Keratinocyte (primary cell): ENCODE measurements at regions not wholly inside any gene's neighbourhood (a gene's known extent, or its start where the extent isn't known, plus 50 kb on each side); places are given as distances from the start of the nearest gene placed in this dataset.
"Not testable (repeated sequence)": the region's sequence is repeated elsewhere in the genome, so short reads cannot be mapped to it uniquely, and the experiment has no call there.

Source experiments
- DNase-seq: peaks from one replicate; pipeline ENCODE4 v3.0.0-alpha.2; 2011; ENCODE audit warnings: low read depth, missing footprints, low spot score
- FAIRE-seq: peaks from 2 replicates; lab custom pipeline; 2011; peaks lifted over from hg19 to GRCh38; lab: Jason Lieb, UNC
- H2AFZ ChIP-seq: 2 replicates; pipeline ENCODE4 v1.6.0; 2012; ENCODE audit warnings: low read length, control low read depth, inconsistent platforms; ENCODE audit not compliant: control insufficient read depth
- H3K27ac ChIP-seq: 2 replicates; pipeline ENCODE4 v1.5.1; 2011; ENCODE audit warnings: low read length; ENCODE audit not compliant: control insufficient read depth, insufficient read depth
- H3K27me3 ChIP-seq: 3 replicates; pipeline ENCODE4 v1.6.0; 2011; ENCODE audit warnings: low read length; ENCODE audit not compliant: control insufficient read depth, insufficient read depth; ENCODE audit errors: extremely low read depth
- H3K36me3 ChIP-seq, 2 experiments: 2 replicates in 1 of 2; 3 replicates in 1 of 2; pipeline ENCODE4 v1.5.1; 2011; ENCODE audit warnings: low read length in 2 of 2, mild to moderate bottlenecking in 1 of 2; ENCODE audit not compliant: control insufficient read depth in 2 of 2, insufficient read depth in 2 of 2; ENCODE audit errors: extremely low read depth in 1 of 2
- H3K4me1 ChIP-seq: 3 replicates; pipeline ENCODE4 v1.5.1; 2011; ENCODE audit warnings: low read length; ENCODE audit not compliant: control insufficient read depth, insufficient read depth; ENCODE audit errors: extremely low read depth
- H3K4me2 ChIP-seq: 3 replicates; pipeline ENCODE4 v1.6.0; 2011; ENCODE audit warnings: low read depth, low read length; ENCODE audit not compliant: control insufficient read depth, insufficient read depth; ENCODE audit errors: extremely low read depth
- H3K4me3 ChIP-seq, 3 experiments: fragments of 200-600 bp in 1 of 3; sonication (generic) in 1 of 3; 2 replicates in 2 of 3; 3 replicates in 1 of 3; pipeline ENCODE4 v1.5.1; 2011 to 2016; ENCODE audit warnings: low read length in 3 of 3, mild to moderate bottlenecking in 3 of 3, control low read depth in 2 of 3, inconsistent platforms in 1 of 3, low read depth in 1 of 3, mixed read lengths in 1 of 3, mixed run types in 1 of 3, moderate library complexity in 1 of 3; ENCODE audit not compliant: control insufficient read depth in 2 of 3, insufficient read depth in 2 of 3; ENCODE audit errors: extremely low read depth in 1 of 3
- H3K79me2 ChIP-seq: 2 replicates; pipeline ENCODE4 v1.6.0; 2012; ENCODE audit warnings: low read length; ENCODE audit not compliant: control insufficient read depth, insufficient read depth
- H3K9ac ChIP-seq: 3 replicates; pipeline ENCODE4 v1.6.0; 2011; ENCODE audit warnings: low read length; ENCODE audit not compliant: control insufficient read depth, insufficient read depth; ENCODE audit errors: extremely low read depth
- H3K9me1 ChIP-seq: 3 replicates; pipeline ENCODE4 v1.6.0; 2011; ENCODE audit warnings: low read length; ENCODE audit not compliant: control insufficient read depth, insufficient read depth; ENCODE audit errors: extremely low read depth
- H3K9me3 ChIP-seq: 2 replicates; pipeline ENCODE4 v1.5.1; 2012; ENCODE audit warnings: low read depth, low read length; ENCODE audit not compliant: control insufficient read depth
- H4K20me1 ChIP-seq: 3 replicates; pipeline ENCODE4 v1.6.0; 2011; ENCODE audit warnings: low read length; ENCODE audit not compliant: control insufficient read depth, insufficient read depth; ENCODE audit errors: extremely low read depth
- EZH2 ChIP-seq: IDR thresholded peaks from one replicate; pipeline ENCODE4 v1.6.1; 2012; ENCODE audit warnings: inconsistent platforms, mild to moderate bottlenecking, low read length, moderate library complexity
- dilution Hi-C: fragments of 300-500 bp; cut with MboI; formaldehyde crosslinking; loops from one replicate; pipeline ENCODE4 v1.7.0; 2020; ENCODE audit warnings: low sequenced_read_pairs; ENCODE audit not compliant: extremely low pct_ligation_motif_present
- TF ChIP-seq, protein P1 (sequence below), 3 experiments: IDR thresholded peaks in 1 of 3; conservative IDR thresholded peaks in 1 of 3; optimal IDR thresholded peaks in 1 of 3; 2 replicates in 2 of 3; 3 replicates in 1 of 3; pipeline versions ENCODE3 to v1.5.1; 2011; ENCODE audit warnings: low read length in 3 of 3, mild to moderate bottlenecking in 3 of 3, moderate library complexity in 2 of 3, control low read depth in 1 of 3, inconsistent platforms in 1 of 3; ENCODE audit not compliant: insufficient read depth in 2 of 3; ENCODE audit errors: extremely low read depth in 1 of 3

DNA sequence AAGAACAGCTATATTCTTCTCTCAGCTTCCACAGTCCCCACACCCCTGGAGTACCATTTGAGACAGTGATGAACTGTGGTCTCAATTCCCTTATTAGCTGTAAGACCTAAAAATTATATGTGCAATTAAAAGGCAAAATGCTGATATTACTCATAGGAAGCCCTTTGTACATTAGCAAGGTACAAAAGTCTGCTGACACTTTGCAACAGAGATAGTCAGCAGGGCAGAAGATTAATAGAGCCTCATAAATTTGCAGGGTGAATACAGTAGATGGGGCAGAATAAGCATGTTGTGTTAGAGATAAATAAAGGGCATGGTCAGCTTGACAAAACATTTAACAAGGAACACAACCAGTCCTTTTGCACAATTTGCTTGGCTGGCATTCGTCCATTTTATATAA is 210.0 kb upstream of the OBI1 start:
- H3K9me3 ChIP-seq = no peaks in the 10 kb centered on the region
- DNase-seq (no peak), FAIRE-seq (no peak)
- no peak overlapping the region for H2AFZ ChIP-seq
- H3K79me2 ChIP-seq = no peaks in the 10 kb centered on the region
- no peak overlapping the region for H3K4me2 ChIP-seq
- H3K27ac ChIP-seq = no peak overlapping the region
- no peak overlapping the region for H3K4me3 ChIP-seq
- H4K20me1 ChIP-seq = no peaks in the 10 kb centered on the region
- no peaks in the 10 kb centered on the region for H3K27me3 ChIP-seq
- no peaks in the 10 kb centered on the region for H3K9me1 ChIP-seq
- H3K36me3 ChIP-seq = no peaks in the 10 kb centered on the region
- TF ChIP-seq, protein P1, sequence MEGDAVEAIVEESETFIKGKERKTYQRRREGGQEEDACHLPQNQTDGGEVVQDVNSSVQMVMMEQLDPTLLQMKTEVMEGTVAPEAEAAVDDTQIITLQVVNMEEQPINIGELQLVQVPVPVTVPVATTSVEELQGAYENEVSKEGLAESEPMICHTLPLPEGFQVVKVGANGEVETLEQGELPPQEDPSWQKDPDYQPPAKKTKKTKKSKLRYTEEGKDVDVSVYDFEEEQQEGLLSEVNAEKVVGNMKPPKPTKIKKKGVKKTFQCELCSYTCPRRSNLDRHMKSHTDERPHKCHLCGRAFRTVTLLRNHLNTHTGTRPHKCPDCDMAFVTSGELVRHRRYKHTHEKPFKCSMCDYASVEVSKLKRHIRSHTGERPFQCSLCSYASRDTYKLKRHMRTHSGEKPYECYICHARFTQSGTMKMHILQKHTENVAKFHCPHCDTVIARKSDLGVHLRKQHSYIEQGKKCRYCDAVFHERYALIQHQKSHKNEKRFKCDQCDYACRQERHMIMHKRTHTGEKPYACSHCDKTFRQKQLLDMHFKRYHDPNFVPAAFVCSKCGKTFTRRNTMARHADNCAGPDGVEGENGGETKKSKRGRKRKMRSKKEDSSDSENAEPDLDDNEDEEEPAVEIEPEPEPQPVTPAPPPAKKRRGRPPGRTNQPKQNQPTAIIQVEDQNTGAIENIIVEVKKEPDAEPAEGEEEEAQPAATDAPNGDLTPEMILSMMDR (optimal IDR thresholded peaks at IDR 0.05 in 1 of 3, IDR thresholded peaks at IDR 0.05 in 1 of 3, conservative IDR thresholded peaks at IDR 0.05 in 1 of 3; ENCODE audit: extremely low read depth in 1 of 3, insufficient read depth in 2 of 3, low read length in 3 of 3) = no peak
- TF ChIP-seq EZH2 = no peak
- no peak overlapping the region for H3K9ac ChIP-seq
- no peaks in the 10 kb centered on the region for H3K4me1 ChIP-seq
- dilution Hi-C loops = no loop called here

DNA sequence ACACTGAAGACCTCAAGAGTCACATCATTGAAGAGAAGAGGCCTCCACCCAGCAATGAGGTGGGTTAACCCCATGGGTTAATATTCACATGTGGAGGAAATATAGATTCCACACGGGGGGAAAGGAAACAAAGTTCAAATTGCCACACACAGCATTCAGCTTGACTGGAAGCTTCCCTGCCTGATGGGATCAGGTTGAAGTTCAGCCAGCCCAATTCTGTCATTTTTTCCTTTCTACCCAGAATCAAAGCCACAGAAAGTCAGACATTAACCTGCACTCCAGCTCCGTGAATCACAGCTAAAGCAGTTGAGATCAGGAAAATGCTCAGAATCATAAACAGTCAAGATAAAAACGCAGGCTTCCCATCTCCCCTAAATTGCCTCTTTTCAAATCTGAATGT is 208.7 kb upstream of the OBI1 start:
- Histone ChIP-seq H3K4me2 (no peak overlapping the region), H3K27ac (no peak overlapping the region), H3K9me1 (no peaks in the 10 kb centered on the region), H2AFZ (no peak overlapping the region), H3K9ac (no peak overlapping the region), H3K27me3 (no peaks in the 10 kb centered on the region), H3K9me3 (no peaks in the 10 kb centered on the region), H3K4me1 (no peaks in the 10 kb centered on the region), H3K36me3 (no peaks in the 10 kb centered on the region), H3K79me2 (no peaks in the 10 kb centered on the region), H4K20me1 (no peaks in the 10 kb centered on the region), H3K4me3 (no peak overlapping the region)
- TF ChIP-seq EZH2 = no peak
- TF ChIP-seq, protein P1 (optimal IDR thresholded peaks at IDR 0.05 in 1 of 3, IDR thresholded peaks at IDR 0.05 in 1 of 3, conservative IDR thresholded peaks at IDR 0.05 in 1 of 3; ENCODE audit: extremely low read depth in 1 of 3, insufficient read depth in 2 of 3, low read length in 3 of 3) = no peak
- FAIRE-seq (no peak), DNase-seq (no peak)
- dilution Hi-C loops = no loop called here

DNA sequence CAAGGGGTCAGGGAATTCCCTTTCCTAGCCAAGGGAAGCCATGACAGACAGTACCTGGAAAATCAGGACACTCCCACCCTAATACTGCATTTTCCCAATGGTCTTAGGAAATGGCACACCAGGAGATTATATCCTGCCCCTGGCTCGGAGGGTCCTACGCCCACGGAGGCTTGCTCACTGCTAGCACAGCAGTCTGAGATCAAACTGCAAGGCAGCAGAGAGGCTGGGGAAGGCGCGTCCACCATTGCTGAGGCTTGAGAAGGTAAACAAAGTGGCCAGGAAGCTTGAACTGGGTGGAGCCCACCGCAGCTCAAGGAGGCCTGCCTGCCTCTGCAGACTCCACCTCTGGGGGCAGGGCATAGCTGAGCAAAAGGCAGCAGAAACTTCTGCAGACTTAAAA is 207.1 kb upstream of the OBI1 start:
- H3K9me1 ChIP-seq, H3K4me2 ChIP-seq, H2AFZ ChIP-seq, H3K9me3 ChIP-seq, H3K27me3 ChIP-seq, H3K9ac ChIP-seq, H4K20me1 ChIP-seq, H3K79me2 ChIP-seq, DNase-seq, dilution Hi-C loops, H3K4me3 ChIP-seq, H3K36me3 ChIP-seq, H3K4me1 ChIP-seq, FAIRE-seq, H3K27ac ChIP-seq: not testable (repeated sequence)
